ENCODE measurements at regions not wholly inside any gene's neighbourhood (a gene's known extent, or its start where the extent isn't known, plus 50 kb on each side); places are given as distances from the start of the nearest gene placed in this dataset.
"Not testable (repeated sequence)": the region's sequence is repeated elsewhere in the genome, so short reads cannot be mapped to it uniquely, and the experiment has no call there.

GRCh38 chr9:67288117-67288735 lies 295.9 kb upstream of the SPATA31A3 start:
- not testable (repeated sequence) for DNase-seq

GRCh38 chr9:67284299-67284698 lies 291.9 kb upstream of the SPATA31A3 start:
- not testable (repeated sequence) for DNase-seq

- DNase-seq = not testable (repeated sequence)
These were observed 289.2 kb upstream of the SPATA31A3 start for GRCh38 chr9:67281574-67281973.

GRCh38 chr9:67269692-67270091 lies 277.3 kb upstream of the SPATA31A3 start:
- DNase-seq = not testable (repeated sequence)

- not testable (repeated sequence) for DNase-seq
These were observed 265.5 kb upstream of the SPATA31A3 start for GRCh38 chr9:67257894-67258293.

GRCh38 chr9:67248967-67249366 lies 256.6 kb upstream of the SPATA31A3 start:
- DNase-seq = not testable (repeated sequence)

GRCh38 chr9:67212073-67212472 lies 219.7 kb upstream of the SPATA31A3 start:
- DNase-seq = not testable (repeated sequence)

GRCh38 chr9:67210842-67211241 lies 218.5 kb upstream of the SPATA31A3 start:
- not testable (repeated sequence) for DNase-seq

- not testable (repeated sequence) for DNase-seq
These were observed 216.6 kb upstream of the SPATA31A3 start for GRCh38 chr9:67208831-67209437.

GRCh38 chr9:67196135-67196534 lies 203.8 kb upstream of the SPATA31A3 start:
- not testable (repeated sequence) for DNase-seq

GRCh38 chr9:67195357-67195756 lies 203.0 kb upstream of the SPATA31A3 start:
- DNase-seq = not testable (repeated sequence)

- DNase-seq = not testable (repeated sequence)
These were observed 186.8 kb upstream of the SPATA31A3 start for GRCh38 chr9:67179185-67179584.

GRCh38 chr9:67175167-67175566 lies 182.8 kb upstream of the SPATA31A3 start:
- not testable (repeated sequence) for DNase-seq

GRCh38 chr9:67171721-67172120 lies 179.4 kb upstream of the SPATA31A3 start:
- not testable (repeated sequence) for DNase-seq

GRCh38 chr9:67168530-67169157 lies 176.3 kb upstream of the SPATA31A3 start:
- not testable (repeated sequence) for DNase-seq

- not testable (repeated sequence) for DNase-seq
These were observed 174.0 kb upstream of the SPATA31A3 start for GRCh38 chr9:67166335-67166734.

- not testable (repeated sequence) for DNase-seq
These were observed 170.5 kb upstream of the SPATA31A3 start for GRCh38 chr9:67162827-67163226.

- DNase-seq = not testable (repeated sequence)
These were observed 162.9 kb upstream of the SPATA31A3 start for GRCh38 chr9:67155218-67155617.

- DNase-seq = not testable (repeated sequence)
These were observed 161.2 kb upstream of the SPATA31A3 start for GRCh38 chr9:67153501-67153900.

- DNase-seq = not testable (repeated sequence)
These were observed 150.2 kb upstream of the SPATA31A3 start for GRCh38 chr9:67142392-67143107.

GRCh38 chr9:67136376-67136775 lies 144.0 kb upstream of the SPATA31A3 start:
- not testable (repeated sequence) for DNase-seq

GRCh38 chr9:67133124-67133523 lies 140.8 kb upstream of the SPATA31A3 start:
- DNase-seq = not testable (repeated sequence)

GRCh38 chr9:67116761-67117160 lies 124.4 kb upstream of the SPATA31A3 start:
- DNase-seq = not testable (repeated sequence)
